ENCODE measurements at regions not wholly inside any gene's neighbourhood (a gene's known extent, or its start where the extent isn't known, plus 50 kb on each side); places are given as distances from the start of the nearest gene placed in this dataset.
A peak's percentile ranks its signal among the peaks of the same experiment; 100 is the strongest.
"Not testable (repeated sequence)": the region's sequence is repeated elsewhere in the genome, so short reads cannot be mapped to it uniquely, and the experiment has no call there.

GRCh38 chr3:75579536-75579935, 84.6 kb upstream of the FRG2C start:
- H3K9me3 Mint-ChIP-seq (ENCODE audit: low read depth); H3K4me1 Mint-ChIP-seq (ENCODE audit: low read depth); H3K36me3 Mint-ChIP-seq (ENCODE audit: insufficient read depth); H3K27ac Mint-ChIP-seq: not testable (repeated sequence)
- Mint-ChIP-seq H3K4me3 (ENCODE audit: low read depth) (peak overlapping the region; percentile 70), H3K27me3 (peaks cover 60% of the 10 kb centered on the region)
- DNase-seq (ENCODE audit: low spot score, unreplicated experiment) = peak; percentile 11

- TF ChIP-seq CTCF (IDR thresholded peaks at IDR 0.05; ENCODE audit: unreplicated experiment) = peak; percentile 90
- not testable (repeated sequence) for H3K27ac Mint-ChIP-seq; H3K9me3 Mint-ChIP-seq (ENCODE audit: low read depth); H3K36me3 Mint-ChIP-seq (ENCODE audit: insufficient read depth); H3K4me1 Mint-ChIP-seq (ENCODE audit: low read depth)
- peak; percentile 81 for DNase-seq (ENCODE audit: low spot score, unreplicated experiment)
- H3K4me3 Mint-ChIP-seq (ENCODE audit: low read depth) = peak overlapping the region; percentile 70
- H3K27me3 Mint-ChIP-seq = peaks cover 55% of the 10 kb centered on the region
Observed at GRCh38 chr3:75579981-75580782, 83.9 kb upstream of the FRG2C start.

GRCh38 chr3:75582536-75582935, 81.6 kb upstream of the FRG2C start:
- H3K27ac Mint-ChIP-seq; H3K9me3 Mint-ChIP-seq (ENCODE audit: low read depth); H3K4me3 Mint-ChIP-seq (ENCODE audit: low read depth); H3K36me3 Mint-ChIP-seq (ENCODE audit: insufficient read depth); H3K4me1 Mint-ChIP-seq (ENCODE audit: low read depth); DNase-seq (ENCODE audit: low spot score, unreplicated experiment): not testable (repeated sequence)
- peaks cover 56% of the 10 kb centered on the region for H3K27me3 Mint-ChIP-seq

- H3K36me3 Mint-ChIP-seq (ENCODE audit: insufficient read depth) = not testable (repeated sequence)
- H3K27me3 Mint-ChIP-seq = peaks cover 50% of the 10 kb centered on the region
Observed at GRCh38 chr3:75583116-75583515, 81.0 kb upstream of the FRG2C start.

GRCh38 chr3:75587695-75588094, 76.4 kb upstream of the FRG2C start:
- DNase-seq (ENCODE audit: low spot score, unreplicated experiment); H3K4me3 Mint-ChIP-seq (ENCODE audit: low read depth); H3K36me3 Mint-ChIP-seq (ENCODE audit: insufficient read depth); H3K4me1 Mint-ChIP-seq (ENCODE audit: low read depth); H3K27ac Mint-ChIP-seq; H3K9me3 Mint-ChIP-seq (ENCODE audit: low read depth): not testable (repeated sequence)
- H3K27me3 Mint-ChIP-seq = peaks cover 16% of the 10 kb centered on the region

More at GRCh38 chr3:75583116-75583515, 81.0 kb upstream of the FRG2C start:
- H3K4me1 Mint-ChIP-seq (ENCODE audit: low read depth); DNase-seq (ENCODE audit: low spot score, unreplicated experiment); H3K9me3 Mint-ChIP-seq (ENCODE audit: low read depth); H3K27ac Mint-ChIP-seq; H3K4me3 Mint-ChIP-seq (ENCODE audit: low read depth): not testable (repeated sequence)

- not testable (repeated sequence) for DNase-seq (ENCODE audit: low spot score, unreplicated experiment); H3K4me3 Mint-ChIP-seq (ENCODE audit: low read depth); H3K36me3 Mint-ChIP-seq (ENCODE audit: insufficient read depth); H3K9me3 Mint-ChIP-seq (ENCODE audit: low read depth); H3K4me1 Mint-ChIP-seq (ENCODE audit: low read depth); H3K27ac Mint-ChIP-seq
- peaks cover 11% of the 10 kb centered on the region for H3K27me3 Mint-ChIP-seq
Observed at GRCh38 chr3:75590382-75590781, 73.7 kb upstream of the FRG2C start.

- not testable (repeated sequence) for H3K36me3 Mint-ChIP-seq (ENCODE audit: insufficient read depth); H3K9me3 Mint-ChIP-seq (ENCODE audit: low read depth); H3K4me3 Mint-ChIP-seq (ENCODE audit: low read depth); H3K4me1 Mint-ChIP-seq (ENCODE audit: low read depth); H3K27ac Mint-ChIP-seq; DNase-seq (ENCODE audit: low spot score, unreplicated experiment)
- peaks cover 32% of the 10 kb centered on the region for H3K27me3 Mint-ChIP-seq
- peak; percentile 56 for TF ChIP-seq CTCF (IDR thresholded peaks at IDR 0.05; ENCODE audit: unreplicated experiment)
Observed at GRCh38 chr3:75604286-75604934, 59.7 kb upstream of the FRG2C start.

- not testable (repeated sequence) for H3K27ac Mint-ChIP-seq; H3K4me1 Mint-ChIP-seq (ENCODE audit: low read depth); H3K9me3 Mint-ChIP-seq (ENCODE audit: low read depth); H3K4me3 Mint-ChIP-seq (ENCODE audit: low read depth); DNase-seq (ENCODE audit: low spot score, unreplicated experiment); H3K36me3 Mint-ChIP-seq (ENCODE audit: insufficient read depth)
- peaks cover 41% of the 10 kb centered on the region for H3K27me3 Mint-ChIP-seq
Observed at GRCh38 chr3:75607996-75608395, 56.1 kb upstream of the FRG2C start.

GRCh38 chr3:75609598-75609997, 54.5 kb upstream of the FRG2C start:
- not testable (repeated sequence) for H3K4me1 Mint-ChIP-seq (ENCODE audit: low read depth); H3K27ac Mint-ChIP-seq; H3K9me3 Mint-ChIP-seq (ENCODE audit: low read depth); H3K4me3 Mint-ChIP-seq (ENCODE audit: low read depth); H3K36me3 Mint-ChIP-seq (ENCODE audit: insufficient read depth); DNase-seq (ENCODE audit: low spot score, unreplicated experiment)
- H3K27me3 Mint-ChIP-seq = peaks cover 40% of the 10 kb centered on the region
